IPS-NIHi7 (cell line): ENCODE measurements at regions not wholly inside any gene's neighbourhood (a gene's known extent, or its start where the extent isn't known, plus 50 kb on each side); places are given as distances from the start of the nearest gene placed in this dataset.

Source experiments
- DNase-seq: peaks from one replicate; pipeline ENCODE4 v3.0.0; 2012; ENCODE audit warnings: mixed read lengths; ENCODE audit errors: extremely low spot score

DNA sequence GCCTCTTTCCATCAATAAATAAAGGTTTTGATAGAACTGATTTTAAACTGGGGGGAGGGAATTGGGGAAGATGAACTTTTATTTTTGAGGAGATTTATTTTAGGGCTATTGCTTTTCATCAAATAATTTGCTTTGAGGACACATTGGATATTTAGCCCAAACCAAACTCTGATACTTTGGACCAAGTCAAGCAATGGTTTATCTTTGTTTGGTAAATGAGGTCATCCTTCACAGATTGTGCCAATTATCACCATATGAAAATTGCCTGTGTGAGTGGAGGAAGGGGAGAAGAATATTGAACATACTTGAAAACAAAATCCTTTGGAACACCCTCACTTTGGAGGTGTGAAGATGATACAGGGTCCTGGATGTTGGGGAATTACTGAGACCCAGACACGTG lies 176.9 kb upstream of the CD180 start:
- no peak for DNase-seq

DNA sequence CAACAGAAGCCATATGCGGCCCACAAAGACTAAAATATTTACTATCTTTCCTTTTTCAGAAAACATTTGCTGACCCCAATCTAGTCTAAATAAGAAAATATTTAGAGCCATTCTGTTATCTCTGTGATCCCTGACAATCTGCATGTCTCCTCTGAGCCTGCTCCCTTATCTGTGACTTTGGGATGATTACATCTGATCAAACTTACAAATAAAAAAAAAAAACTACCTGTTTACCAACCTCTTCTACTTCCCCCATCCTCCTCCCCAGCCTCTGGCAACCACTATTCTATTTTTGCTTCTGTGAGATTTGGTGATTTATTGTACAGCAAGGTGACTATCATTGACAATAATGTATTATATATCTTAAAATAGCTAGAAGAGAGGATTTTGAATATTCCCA lies 176.3 kb upstream of the CD180 start:
- no peak for DNase-seq

DNA sequence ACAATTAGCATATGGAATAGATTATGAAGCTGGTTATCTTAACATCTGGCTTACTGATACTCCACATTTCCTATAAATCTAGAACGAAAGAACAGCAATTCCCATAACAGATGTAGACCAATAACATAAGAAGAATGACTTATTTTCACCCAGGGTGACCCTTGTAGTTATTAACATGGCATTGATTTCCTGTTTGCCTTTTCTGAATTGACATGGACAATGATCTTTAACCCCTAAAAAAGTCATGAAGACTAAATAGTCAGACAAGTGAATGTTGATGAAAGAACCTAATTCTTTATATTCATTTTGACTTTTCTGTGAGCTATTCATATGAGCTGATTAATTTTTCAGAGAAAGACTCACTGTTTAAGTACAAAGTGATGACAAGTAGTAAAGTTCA lies 175.3 kb upstream of the CD180 start:
- DNase-seq, result no peak

DNA sequence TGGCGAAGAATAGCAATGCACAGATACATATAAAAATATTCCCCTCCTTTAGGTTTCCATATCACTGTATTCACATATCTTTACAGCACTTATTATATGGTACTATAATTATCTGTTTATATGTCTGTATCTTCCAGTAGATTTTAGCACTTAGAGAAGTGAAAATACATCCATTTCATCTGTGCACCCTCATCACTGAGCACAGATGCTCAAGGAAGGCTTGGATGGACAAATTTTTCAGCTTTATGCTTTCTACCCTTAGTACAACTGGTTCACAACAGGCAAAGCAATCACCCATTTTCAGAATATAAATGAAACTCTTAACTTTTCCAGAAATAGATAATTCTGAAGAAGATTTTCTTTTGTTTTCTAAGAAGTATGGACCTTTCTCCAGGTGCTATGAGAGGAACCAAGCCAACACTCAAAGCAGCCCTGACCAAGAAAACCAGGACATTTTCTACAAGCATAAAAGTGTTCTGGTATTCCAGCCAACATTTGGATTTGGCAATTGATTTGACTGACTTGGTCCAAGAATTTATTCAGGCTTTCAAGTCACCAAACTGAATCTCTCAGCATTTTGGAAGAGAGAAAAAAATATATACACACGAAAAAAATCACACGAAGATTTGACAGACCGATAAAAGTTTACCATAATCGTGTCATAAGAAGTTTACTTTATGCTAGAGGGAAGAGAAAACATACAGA lies 170.2 kb upstream of the CD180 start:
- no peak for DNase-seq

DNA sequence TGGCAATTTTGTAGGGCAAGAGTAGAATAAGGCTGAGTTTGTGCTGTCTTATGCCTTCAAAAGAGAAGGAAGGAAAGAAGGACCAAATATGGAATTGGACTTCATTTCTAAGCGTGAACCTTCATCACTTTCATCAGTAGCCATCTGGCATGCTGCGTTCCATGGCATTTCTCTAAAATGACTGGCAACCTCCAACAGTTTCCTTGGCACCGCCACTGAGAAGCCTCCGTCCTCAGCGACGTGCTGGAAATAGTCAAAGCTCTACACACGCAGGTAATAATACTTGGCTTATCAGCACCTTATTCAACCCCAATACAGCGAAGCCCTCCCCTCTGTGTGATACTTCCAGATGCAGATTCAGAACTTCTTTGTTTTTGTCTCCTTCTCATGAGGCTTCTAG lies 169.7 kb upstream of the CD180 start:
- no peak for DNase-seq

DNA sequence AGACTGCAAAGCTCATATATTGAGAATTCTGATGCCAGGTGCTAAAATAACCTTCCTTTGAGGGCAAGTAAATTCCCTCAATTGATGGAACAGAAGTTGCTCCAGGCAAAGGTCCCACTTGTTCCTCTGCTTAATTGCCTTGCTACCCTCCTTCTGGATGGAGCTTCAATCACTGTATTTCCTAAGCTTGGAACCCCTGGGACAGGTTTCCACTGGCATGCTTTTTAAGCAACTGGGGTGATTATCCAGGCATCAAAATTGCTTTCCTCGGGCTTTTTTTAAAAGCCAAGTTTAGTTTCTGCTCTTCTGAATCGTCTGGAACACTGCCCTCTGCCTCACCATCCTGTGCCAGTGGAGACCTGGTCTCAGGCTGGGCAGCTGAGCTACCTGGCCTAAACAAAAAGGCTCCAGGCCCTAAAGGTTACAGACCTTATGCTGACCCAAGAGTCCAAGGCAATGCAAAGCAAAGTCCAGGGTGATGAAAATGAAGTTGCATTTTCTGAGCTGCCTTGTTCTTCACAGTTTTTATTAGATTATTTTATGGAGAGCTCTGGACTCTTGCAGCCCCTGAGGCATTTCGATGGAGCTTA lies 167.9 kb upstream of the CD180 start:
- no peak for DNase-seq

DNA sequence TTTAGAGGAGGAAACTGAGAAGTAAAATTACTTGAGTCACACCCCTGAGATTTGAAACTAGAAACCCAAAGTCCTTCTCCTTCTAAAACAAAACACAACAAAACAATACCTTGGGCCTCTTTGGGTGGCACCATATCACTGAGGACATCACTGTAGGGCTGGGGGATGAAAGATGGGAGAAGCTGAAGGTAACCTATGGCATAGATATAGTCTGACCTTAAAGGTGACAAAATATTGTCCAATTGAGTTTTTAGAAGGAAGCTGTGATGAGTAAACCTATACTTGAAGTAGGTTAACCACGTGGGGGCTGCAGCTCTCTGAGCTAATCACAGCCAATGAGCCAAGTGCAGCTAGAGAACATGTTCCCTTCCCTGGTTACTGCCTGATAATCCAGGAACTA lies 167.4 kb upstream of the CD180 start:
- no peak for DNase-seq

DNA sequence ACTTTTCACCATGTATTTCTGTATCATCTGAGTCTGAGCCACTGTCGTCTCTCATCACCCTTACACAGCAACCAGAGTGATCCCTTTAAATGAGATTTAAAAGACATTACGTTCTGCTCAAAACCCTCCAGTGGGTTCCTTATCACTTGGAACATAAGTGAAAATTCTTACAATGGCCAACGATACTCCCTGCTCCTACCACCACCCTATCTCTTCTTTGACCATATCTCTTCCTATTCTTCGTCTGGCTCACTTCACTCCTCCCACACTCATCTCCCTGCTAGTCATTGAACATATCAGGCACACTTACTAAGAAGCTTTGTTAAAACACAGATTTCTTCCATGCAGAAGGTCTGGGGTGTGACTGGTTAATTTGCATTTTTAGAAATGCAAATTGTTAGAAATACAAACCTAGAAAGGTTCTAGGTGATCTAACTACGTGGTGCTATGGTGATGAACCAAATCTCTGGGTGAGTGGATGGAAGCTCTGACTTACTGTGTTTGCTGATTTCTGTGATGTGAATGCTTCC lies 166.6 kb upstream of the CD180 start:
- DNase-seq, result no peak

DNA sequence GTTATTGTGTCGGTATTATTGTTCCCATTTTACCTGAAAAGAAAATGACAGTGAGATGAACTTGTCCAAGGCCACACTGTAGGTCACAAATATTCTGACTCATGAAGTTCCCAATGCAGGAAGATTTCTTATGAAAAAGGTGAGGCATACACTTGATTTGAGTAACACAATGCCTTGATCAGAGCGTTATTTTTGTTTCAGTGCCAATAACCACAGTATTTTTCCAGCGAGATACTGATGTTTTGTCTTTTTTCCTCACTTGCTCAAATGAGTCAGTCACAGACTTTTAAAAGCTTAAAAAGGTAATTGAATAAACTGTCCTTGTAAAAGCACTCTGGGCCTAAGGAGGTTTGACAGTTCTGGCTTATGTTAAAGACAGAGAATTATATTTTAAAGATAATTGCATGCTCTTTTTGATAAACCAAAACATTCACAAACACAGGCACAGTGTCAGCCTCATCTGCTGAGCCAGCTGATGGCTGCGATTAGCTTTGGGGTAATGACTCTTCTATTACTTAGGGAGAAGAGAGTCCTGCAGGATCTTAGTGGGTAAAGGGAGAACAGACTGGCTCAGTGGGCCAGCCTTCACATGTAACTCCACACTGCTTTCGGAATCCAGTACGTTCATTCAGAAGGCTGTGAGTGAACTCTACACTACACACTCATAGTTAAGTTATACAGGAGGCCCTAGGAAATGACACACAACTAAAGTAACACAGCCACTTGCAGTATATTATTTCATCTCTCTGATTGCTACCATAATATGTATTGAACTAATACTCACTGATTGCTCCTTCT lies 165.5 kb upstream of the CD180 start:
- DNase-seq, result no peak

DNA sequence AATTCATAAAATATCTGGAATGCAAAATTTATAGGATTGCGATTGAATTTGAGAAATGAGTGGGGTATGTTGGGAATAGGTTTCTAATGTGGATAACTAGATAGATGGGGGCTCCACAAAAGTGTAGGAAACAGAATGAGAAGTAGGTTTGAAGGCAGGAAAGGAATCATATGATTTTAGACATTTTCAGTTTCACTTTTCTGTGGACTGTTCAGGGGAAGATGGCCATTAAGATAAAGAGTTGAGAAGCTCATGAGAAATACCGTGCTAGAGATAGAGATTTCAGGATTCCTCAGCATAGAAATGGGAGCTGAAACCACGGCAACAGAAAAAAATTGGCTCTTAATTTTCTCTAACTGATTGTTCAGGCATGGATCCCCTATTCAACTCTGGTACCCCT lies 163.4 kb upstream of the CD180 start:
- no peak for DNase-seq

DNA sequence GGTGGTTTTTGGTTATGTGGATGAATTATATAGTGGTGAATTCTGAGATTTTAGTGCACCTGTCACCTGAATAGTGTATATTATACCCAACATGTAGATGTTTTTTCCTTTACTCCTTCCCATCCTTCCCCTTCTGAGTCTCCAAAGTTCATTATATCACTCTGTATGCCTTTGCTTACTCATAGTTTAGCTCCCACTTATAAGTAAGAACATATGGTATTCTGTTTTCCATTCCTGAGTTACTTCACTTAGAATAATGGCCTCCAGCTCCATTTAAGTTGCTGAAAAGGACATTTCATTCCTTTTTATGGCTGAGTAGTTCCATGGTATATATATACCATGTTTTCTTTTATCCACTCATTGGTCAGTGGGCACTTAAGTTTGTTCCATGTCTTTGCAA lies 161.6 kb upstream of the CD180 start:
- no peak for DNase-seq

DNA sequence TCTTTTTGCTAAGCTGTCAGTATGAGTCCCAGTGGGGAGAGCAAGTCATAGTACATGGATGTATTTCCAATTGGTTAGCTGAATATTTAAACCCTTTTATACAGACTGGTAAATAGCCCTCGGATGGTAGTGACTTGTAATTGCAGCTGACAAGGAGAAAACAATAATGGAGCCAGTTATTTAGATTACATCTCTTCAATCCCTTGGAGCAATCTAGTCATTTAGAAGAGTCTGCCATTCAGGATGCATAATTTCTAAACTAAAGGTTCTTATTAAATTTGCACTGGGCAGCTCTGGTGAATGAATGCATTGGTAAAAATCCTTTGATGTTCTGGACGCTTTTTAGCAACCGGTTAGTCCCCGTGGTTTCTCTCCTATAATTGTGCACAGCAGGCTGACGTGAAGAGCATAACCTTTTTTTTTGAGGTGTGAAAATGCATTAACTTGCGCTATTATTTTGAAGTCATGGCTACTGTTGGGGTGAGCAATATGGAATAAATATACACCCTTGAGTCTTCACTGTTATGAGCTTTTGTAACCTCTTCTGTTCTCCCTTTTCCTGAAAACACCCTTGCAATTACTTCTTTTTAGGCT lies 158.6 kb upstream of the CD180 start:
- DNase-seq, result no peak

DNA sequence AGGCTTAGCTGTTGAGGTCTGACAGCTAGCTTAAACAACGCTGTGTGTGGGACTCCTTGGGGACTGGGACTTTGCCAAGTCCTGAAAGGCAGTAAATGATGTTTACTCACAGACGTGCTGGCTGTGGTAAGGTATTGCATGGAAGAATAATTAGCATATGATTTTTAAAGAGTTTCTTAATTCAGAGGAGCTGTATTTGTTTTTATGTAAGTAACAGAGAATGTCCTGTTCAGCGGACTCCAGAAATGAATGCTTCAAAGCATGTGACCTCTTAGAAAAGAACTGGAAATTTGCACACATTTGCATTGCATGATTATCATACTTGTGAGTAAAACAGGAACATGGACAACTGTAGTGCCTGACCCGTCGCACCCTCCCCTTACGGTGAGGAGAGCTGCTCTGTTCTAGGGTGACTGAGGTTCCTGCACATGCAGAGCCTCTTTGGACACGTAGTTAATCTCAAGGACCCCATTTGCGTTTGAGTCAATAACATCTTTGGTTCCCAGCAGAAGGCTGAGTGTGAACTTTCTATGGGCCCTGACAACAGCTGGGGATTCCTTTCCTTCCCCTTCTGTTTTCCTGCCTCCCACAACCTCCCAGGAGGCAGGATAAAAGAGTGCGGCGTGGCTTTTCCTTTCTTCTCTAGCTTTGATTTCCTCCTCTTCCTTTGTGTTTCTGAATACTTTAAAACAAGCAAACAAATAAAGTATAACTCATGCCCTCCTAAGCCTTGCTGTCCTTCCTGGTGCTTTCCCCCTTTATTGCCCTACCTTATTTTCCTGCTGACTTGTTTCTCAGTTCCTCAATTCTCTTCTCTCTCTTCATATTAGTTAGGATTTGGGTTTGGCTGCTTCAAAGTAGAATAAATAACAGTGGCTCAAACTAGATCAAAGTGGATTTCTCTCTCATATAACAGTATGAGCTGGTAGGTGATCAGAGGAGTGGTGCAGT lies 157.2 kb upstream of the CD180 start:
- no peak for DNase-seq

DNA sequence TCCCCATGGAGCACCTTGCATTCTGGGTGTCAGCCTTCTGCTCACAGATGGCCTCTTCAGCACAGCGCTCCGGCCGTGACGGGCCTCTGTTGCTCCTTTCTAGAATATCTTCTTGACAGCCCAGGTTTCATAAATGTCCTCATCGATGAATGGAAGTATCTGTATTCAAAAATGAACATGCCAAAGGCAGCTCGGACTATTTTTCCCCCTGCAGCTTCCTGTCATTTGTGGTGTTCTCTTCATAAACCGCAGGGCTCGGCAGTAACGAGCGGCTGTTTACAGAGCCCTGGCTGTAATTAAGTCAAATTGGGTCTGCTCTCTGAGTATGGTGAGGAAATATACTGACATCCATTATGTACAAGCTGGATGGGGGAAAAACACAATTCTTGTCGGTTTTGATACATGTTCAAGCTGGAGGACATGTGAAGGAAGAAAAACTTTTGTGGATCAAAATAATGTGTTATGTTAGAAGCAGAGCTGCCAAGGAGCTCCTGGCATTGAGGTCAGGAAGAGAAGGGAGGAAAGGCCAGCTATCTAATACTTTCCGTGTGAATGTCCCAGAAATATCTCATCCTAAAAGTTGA lies 154.1 kb upstream of the CD180 start:
- no peak for DNase-seq

DNA sequence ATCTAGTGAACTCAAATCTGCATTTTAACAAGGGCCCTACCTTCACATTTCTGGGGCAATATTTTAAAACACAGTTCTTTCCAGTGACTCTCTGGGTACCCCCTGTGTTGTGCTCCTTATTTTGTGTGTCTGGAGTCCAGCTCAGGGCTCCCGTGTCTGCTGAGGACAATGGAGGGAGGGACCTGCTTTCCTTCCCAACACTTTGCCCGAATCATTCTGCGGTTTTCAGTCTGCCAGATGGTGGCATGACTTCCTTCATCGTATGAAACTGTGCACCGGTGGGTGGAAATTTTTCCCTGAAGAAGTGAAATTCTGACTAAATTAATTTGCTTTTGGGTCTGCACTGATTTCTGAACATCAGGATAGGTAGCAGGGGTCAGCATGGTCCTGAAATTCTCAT lies 153.6 kb upstream of the CD180 start:
- DNase-seq, result no peak

DNA sequence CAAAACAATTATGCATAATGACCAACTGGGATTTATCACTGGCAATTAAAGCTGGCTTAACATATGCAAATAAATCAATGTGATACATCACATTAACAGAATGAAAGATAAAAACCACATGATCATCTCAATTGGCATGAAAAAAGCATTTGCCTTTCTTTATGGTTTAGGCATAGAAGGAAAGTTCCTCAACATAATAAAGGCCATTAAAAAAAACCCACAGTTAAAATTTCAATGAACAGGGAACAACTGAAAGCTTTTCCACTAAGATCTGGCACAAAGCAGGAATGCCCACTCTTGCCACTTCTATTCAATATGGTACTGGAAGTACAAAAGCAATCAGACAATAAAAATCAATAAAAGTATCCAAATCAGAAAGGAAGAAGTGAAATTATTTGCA lies 151.2 kb upstream of the CD180 start:
- no peak for DNase-seq

DNA sequence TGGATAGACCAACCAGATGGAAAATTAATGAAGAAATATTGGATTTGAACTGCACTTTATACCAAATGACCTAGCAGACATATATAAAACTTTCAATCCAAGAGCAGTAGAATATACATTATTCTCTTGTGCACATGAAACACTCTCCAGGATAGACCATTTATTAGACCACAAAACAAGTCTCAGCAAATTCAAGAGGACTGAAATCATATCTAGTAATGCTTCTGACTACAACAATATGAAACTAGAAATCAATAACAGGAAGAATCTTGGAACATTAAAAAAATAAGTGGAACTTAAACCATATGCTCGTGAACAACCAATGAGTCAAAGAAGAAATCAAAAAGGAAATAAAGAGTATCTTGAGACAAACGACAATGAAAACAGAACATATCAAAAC lies 150.0 kb upstream of the CD180 start:
- no peak for DNase-seq

DNA sequence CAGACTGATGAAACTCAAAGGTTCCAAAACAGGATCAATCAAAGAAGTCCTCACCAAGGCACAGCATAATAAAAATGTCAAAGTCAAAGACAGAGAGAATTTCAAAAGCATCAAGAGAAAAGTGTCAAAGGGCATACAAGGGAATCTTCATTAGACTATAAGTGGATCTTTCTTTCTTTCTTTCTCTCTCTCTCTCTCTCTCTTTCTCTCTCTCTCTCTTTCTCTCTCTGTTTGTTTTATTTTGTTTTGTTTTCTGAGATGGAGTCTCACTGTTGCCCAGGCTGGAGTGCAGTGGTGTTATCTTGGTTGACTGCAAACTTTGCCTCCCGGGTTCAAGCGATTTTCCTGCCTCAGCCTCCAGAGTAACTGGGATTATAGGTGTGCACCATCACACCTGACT lies 148.3 kb upstream of the CD180 start:
- DNase-seq, result no peak

DNA sequence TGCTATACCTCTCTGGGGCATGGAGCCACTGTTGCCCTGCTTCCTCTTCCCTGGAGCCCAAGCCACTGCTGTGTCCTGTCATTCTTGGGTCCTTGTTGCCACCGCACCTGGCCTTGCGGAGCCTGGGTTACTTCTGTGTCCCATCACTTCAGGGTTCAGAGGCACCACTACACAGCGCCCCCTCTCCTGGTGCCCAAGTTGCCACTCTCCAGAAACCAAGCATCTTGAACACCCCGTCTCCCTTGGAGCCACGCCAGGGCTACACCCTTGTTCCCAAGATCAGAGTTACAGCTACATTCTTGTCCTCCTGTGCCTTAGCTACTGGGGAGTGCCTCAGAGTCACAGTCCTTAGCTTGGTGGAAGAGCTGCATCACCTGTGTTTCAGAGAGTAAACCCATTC lies 147.2 kb upstream of the CD180 start:
- no peak for DNase-seq

DNA sequence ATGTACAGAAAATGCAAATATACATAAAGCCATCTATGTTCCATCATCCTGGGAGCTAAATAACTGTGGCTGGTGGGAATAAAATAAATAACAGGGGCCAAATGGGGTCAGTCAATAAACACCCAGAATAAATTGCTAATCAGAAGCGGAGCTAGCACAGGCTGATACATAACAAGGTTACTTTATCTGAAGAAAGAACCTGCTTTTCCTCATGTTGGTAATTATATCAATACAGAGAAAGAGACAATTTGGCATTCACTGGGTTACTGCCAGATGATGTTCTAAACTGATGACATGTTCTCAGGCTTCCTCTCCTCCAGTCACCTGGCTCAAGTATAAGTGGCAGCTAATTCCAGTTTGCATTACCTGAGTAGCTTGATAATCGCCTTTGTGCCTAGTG lies 144.9 kb upstream of the CD180 start:
- DNase-seq, result no peak

DNA sequence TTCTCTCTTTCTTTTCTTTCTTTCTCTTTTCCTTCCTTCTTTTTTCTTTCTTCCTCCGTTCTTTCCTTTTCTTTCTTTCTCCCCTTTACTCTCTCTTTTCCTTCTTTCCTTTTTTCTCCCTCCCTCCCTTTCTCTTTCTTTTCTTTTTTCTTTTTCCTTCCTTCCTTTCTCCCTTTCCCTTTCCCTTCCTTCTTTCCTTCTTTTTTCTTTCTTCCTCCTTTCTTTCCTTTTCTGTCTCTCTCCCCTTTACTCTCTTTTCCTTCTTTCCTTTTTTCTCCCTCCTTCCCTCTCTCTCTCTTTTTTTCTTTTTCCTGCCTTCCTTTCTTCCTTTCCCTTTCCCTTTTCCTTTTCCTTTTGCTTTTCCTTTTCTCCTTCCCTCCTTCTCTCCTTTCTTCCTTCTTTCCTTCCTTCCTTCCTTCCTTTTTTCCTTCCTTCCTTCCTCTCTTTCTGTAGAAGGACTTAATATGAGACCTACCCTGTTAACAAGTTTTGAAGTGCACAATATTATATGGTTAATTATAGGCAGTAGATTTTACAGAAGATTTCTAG lies 142.7 kb upstream of the CD180 start:
- no peak for DNase-seq
